GM21390 (cell line): ENCODE measurements at regions not wholly inside any gene's neighbourhood (a gene's known extent, or its start where the extent isn't known, plus 50 kb on each side); places are given as distances from the start of the nearest gene placed in this dataset.

Experiments
- ATAC-seq: cut with Tn5 transposase; IDR thresholded peaks from one replicate; pipeline ENCODE4 v1.9.1; 2021; ENCODE audit not compliant: unreplicated experiment

- ATAC-seq: no peak
Observed at GRCh38 chr16:52805559-52806168, 247.0 kb downstream of the CHD9NB start.

- no peak for ATAC-seq
Observed at GRCh38 chr16:52800432-52800831, 252.3 kb downstream of the CHD9NB start.

GRCh38 chr16:52799149-52799548 lies 252.2 kb upstream of the TOX3 start:
- ATAC-seq: no peak

GRCh38 chr16:52787709-52788108 lies 240.8 kb upstream of the TOX3 start:
- ATAC-seq: no peak

- ATAC-seq: no peak
Observed at GRCh38 chr16:52786091-52786490, 239.1 kb upstream of the TOX3 start.

- ATAC-seq: no peak
Observed at GRCh38 chr16:52785653-52786052, 238.7 kb upstream of the TOX3 start.

- ATAC-seq: no peak
Observed at GRCh38 chr16:52783616-52784015, 236.7 kb upstream of the TOX3 start.

- ATAC-seq: no peak
Observed at GRCh38 chr16:52781005-52781630, 234.2 kb upstream of the TOX3 start.

GRCh38 chr16:52773026-52773425 lies 226.1 kb upstream of the TOX3 start:
- no peak for ATAC-seq

- no peak for ATAC-seq
Observed at GRCh38 chr16:52770828-52771227, 223.9 kb upstream of the TOX3 start.

GRCh38 chr16:52758473-52758855 lies 211.5 kb upstream of the TOX3 start:
- ATAC-seq: no peak

GRCh38 chr16:52757746-52758472 lies 211.0 kb upstream of the TOX3 start:
- ATAC-seq: no peak

- no peak for ATAC-seq
Observed at GRCh38 chr16:52756812-52757517, 210.0 kb upstream of the TOX3 start.

GRCh38 chr16:52755396-52755795 lies 208.5 kb upstream of the TOX3 start:
- ATAC-seq: no peak

- ATAC-seq: no peak
Observed at GRCh38 chr16:52751035-52751434, 204.1 kb upstream of the TOX3 start.

GRCh38 chr16:52748741-52749140 lies 201.8 kb upstream of the TOX3 start:
- ATAC-seq: no peak

GRCh38 chr16:52747088-52747595 lies 200.2 kb upstream of the TOX3 start:
- no peak for ATAC-seq

GRCh38 chr16:52743707-52744106 lies 196.8 kb upstream of the TOX3 start:
- ATAC-seq: no peak

- ATAC-seq: no peak
Observed at GRCh38 chr16:52742608-52743170, 195.7 kb upstream of the TOX3 start.

GRCh38 chr16:52742052-52742451 lies 195.1 kb upstream of the TOX3 start:
- no peak for ATAC-seq

- no peak for ATAC-seq
Observed at GRCh38 chr16:52741351-52741750, 194.4 kb upstream of the TOX3 start.
